ENCODE measurements at regions not wholly inside any gene's neighbourhood (a gene's known extent, or its start where the extent isn't known, plus 50 kb on each side); places are given as distances from the start of the nearest gene placed in this dataset.
A peak's percentile ranks its signal among the peaks of the same experiment; 100 is the strongest.
"Not testable (repeated sequence)": the region's sequence is repeated elsewhere in the genome, so short reads cannot be mapped to it uniquely, and the experiment has no call there.

DNA sequence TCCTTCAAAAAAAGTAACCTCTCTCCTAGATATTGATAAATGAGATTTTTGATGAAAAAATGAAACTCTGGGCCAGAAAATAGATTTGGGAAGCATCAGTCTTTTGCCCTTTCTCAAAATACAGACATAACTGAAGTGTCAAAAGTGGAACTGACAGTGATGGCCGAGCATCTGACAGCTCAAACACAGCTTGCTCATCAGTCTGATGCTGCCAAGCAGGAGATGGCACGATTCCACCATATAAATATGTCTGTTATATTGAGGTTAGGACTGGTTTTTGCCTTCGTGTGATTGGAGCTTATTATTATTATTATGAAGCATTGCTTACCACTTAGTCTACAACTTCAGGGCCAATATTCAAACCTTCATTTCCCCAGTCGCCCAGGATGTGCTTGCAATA lies 152.6 kb upstream of the EPHA3 start:
- DNase-seq = no peak

DNA sequence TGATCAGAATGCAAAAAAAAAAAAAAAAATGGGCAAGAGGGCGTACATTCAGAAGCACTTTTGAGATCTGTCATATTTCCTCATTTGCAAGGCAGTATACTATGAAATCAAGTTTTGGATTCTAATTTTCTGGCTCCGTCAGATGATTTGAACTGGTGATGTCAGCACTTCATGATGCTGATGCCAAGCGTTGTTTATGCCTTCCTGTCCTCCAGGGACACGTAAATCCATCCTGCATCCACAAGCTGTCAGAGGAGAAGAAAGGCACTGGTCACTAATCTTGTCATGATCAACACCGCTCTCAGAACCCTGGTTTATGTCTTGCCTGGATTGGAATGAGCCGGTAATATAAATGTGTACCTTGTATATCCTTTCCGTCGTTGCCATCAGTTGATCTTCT lies 152.1 kb upstream of the EPHA3 start:
- DNase-seq = no peak

DNA sequence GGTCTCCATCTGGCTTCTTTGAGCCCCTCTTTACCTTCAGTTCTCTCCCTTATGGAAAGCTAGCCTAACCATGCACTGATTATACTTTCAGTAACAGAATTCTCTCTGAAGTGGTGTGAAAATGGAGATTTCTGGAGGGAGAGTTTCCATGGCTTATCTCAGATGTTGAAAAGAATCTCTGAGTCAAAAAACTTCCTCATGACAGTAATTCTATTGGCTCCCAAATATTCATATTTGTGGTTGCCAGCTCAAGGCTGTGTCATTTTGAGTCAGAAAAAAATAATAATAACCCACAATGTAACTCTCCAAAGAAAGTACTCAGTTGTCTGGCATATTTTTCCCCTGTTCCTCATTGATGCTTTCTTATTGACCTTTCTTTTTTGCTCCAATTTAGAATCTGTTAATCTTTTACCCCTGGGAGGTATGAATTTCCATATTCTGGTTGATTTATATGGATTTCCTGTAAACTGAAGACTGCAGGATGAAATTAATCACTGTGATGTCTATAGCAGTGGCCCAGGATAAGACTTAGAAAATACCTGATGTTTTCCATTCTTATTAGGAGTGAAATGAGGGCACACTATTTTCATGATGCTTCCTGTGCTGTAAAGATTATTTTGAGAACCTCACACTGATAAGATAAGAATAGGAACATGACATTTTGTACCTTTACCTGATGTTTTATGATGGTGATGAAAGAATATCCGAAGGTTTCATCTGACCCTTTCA lies 149.5 kb upstream of the EPHA3 start:
- peak; percentile 2 to 87 (median 22) for DNase-seq

DNA sequence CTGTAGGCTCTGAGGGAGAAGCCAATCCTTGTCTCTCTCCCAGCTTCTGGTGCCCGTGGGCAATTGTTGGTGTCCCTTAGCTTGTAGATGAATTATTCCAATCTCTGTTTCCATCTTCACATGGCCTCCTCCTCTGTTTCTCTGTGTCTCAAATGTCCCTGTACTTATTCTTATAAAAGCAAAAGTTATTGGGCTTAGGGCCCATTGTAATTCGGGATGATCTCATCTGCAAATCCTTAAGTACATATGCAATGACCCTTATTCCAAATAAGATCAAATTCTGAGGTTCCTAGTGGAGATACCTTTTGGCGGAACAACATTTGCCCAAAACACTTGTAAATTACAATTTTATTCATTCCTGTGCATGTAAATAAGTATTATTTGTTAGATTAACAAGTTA lies 147.4 kb upstream of the EPHA3 start:
- DNase-seq = no peak

DNA sequence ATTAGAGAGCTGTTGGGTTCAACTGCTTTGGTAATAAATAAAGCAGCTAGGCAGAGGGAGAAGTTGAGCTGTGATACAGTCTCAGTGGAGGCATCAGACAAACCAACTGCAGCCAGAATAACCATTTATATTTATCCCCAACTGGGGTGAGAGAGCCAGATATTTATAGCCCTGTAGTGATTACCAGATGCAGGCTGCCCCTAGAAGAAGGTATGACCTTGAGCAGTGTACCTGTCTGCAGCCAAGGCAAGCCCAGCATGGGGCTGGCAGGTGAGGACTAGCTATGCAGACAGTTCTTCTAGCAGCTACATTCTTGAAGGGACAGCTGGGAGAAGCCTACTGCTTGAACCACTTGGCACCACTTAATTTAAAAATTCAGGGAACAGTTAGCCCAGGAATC lies 144.4 kb upstream of the EPHA3 start:
- no peak for DNase-seq

DNA sequence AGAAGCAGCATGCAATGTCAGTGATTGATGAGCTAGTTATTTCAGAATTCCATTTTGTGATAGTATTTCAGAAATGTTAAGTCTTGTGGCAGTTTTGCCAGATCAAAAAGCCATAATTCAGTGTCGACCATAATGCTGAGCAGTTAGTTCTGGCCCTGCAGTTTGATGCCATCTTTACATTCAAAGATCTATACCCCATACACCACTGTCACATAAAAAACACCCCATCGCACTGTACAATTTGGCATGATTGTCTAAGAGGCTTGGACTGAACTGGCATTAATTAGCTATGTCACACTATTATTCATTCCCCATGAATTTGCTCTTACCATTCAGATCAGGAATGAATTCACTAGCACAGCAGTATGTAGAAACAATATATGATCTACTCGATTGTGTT lies 127.7 kb upstream of the EPHA3 start:
- DNase-seq = no peak

DNA sequence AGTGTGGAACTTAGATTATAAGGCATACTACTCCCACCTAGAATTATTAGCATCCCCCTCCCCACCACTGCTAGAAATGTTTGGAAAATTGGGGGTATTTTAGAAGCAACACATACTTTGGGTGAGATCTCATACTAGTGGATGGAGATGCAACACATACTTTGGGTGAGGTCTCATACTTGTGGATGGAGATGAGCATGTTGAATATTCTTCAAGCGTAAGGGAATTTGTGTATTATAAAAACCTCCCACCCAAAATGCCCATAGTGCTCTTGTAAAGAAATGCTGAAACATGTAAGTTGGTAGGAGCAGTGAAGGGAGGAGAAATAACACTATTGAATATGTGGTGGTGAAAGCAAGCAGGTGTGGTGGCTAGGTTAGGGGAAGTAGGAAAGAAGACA lies 124.0 kb upstream of the EPHA3 start:
- DNase-seq = no peak

DNA sequence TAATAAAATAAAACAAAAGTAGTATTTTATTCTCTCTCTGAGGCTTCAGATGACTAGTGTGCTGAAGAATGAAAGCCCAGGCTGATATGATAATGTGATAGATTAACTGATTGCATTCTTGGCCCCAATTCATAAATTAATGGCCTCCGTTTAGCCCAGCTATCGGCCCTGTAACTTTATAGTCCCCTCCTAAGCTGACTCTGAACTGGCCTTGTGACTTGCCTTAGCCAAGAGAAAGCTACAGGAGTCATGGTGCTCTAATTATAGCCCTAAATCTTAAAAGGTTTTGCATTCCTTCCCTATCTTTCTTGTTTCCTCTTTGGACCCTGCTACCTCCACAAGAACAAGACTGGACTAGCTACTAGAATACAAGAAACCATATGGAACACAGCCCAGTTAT lies 123.2 kb upstream of the EPHA3 start:
- no peak for DNase-seq

DNA sequence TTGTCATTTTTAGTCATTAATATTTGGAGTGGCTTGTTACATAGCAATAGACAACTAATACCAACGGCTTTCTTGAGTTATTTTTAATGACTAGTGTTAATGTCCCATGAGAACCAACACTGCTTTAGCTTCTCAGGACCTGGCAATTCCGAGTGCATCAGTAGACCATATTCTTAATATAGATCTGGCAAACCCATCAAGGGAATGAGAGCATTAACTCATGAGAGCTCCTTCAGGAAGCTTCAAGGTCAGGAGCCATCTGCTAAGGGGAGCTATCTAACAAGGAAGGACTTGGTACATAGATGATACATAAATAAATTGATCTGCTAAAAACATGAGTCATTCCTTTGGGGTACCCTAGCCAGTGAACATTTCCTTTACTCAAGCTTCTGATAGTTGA lies 122.6 kb upstream of the EPHA3 start:
- DNase-seq = no peak

DNA sequence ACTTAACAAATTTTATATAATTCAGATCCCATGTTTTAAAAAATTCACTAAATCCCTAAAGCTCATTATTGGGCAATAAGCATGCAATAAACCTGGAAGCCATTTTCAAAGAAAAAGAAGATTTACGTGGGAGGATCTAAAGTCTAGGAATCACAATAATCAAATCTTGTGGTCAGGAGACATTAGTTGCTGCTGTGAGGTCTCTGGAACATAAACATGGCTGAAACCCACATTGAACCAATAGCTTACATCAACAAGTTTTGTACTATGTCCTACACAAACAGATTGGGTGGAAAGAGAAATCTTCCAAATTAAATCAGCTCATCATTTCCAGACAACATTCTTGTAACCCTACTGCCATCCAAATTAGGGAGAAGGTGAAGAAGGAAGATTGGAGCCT lies 121.9 kb upstream of the EPHA3 start:
- no peak for DNase-seq

DNA sequence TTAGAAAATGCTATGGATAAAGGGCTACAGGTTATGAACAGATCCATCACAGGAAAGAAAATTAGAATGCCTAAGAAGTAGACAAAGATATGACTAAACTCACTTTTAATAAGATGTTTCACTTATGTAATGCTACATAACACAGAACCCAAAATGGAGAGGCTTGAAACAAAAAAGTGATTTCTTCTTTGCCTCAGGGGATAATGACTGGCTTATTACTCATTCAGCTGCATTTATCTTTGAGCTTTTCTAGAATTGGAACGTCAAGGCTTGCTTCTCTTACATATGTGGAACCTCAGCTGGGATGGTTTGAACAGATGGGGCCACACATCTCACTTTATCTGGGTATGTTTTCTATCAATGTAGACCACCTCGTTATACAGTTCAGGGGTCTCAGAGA lies 120.6 kb upstream of the EPHA3 start:
- no peak for DNase-seq

DNA sequence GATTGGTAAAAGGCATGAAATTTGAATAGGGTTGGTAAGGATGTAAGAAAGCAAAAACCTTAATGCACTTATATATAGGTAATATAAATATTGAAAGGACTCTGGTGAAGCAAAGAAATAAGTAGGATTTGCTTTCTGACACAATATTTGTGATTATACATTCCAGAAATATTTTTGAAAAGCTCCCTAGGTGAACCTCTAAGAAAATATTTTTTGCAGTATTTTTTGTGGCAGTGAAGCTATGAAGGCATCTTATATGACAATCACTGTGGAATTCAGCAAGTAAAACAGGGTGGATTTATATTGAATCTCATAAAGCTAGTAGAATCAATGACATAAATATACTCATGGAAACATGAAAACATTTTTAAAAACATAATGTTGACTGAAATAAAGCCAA lies 119.6 kb upstream of the EPHA3 start:
- no peak for DNase-seq

DNA sequence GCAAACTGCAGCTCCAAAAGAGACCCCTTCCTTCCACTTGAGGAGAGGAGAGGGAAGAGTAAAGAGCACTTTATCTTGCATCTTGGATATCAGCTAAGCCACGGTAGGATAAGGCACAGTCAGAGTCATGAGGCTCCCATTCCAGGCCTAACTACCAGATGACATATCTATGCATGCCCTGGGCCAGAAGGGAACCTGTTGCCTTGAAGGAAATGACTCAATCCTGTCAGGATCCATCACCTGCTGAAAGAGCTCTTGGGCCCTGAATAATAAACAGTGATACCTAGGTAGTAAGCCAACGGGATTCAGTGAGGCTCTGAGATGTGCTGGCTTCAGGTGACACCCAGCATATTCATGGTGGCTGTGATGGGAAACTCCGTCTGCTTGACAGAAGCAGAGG lies 118.5 kb upstream of the EPHA3 start:
- DNase-seq = no peak

DNA sequence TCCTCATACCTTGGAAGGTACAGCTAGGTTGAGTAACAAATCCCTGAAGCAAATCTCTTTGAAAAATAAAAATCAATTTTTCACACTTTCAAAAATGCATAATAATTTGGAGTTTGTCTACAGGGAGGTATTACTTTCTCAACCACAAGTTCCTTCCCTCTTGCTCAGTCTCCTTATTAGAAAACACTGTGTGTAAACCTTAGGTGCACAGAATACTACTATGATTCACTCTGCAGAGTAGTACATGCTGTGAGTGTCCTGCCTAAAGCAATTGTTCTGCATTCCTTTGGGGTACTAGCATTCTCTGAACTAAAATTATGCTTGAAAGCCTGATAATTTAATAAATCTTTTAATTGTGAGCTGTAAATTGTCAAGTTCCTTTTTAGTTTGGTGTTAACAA lies 115.9 kb upstream of the EPHA3 start:
- DNase-seq = no peak

DNA sequence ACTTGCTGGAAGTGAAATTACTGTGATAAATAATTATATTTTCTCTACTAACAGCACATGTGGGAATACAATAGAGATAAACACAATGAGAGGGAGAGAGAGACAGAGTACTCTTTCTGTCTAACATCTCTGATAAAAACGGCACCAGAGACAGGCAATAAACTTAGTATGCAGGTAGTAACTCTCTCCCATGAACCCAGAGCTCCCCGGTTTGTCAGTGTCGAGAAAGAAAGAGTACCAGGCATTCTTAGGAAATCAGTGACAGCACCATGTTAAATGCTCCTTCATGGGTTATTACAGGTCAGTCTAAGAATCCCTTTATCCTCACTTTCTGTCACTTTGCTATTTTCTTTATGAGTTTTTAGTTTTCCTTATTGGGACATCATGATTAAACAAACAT lies 110.7 kb upstream of the EPHA3 start:
- no peak for DNase-seq

DNA sequence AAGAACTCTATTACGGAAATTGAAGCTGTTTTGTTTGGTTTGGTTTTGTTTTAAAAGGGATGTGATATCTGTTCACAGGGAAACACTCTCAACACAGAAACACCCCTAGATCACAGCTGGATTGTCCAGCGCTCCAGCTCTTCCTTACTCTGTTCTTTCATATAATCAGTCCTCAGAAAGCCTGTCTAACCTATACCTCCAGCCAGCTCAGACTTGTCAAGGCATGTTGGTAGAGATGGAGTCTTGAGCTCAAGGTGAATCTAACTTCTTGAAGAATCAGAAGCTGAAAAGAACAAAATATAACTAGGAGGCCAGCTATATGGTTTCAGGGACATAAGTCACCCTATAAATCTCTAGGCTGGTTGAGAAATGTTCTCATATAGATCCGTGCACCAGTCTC lies 110.2 kb upstream of the EPHA3 start:
- DNase-seq = no peak

DNA sequence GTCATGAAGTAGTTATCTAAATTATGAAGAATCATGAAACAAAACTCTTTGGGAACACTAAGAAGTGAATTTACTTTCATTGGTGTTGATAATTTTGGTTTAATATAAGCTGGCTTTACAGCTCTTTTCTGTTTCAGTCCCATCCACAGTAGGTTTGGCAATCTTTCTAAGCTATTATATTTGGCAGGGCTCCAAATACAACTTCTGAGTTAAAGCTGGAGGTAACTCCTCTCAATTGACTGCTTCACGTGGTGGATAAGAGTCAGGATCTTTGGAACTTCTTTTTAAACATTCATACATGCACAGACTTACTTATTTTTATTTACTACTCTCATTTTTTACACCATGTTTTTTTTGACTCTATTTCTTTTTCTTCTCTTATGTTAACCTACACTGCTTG lies 106.5 kb upstream of the EPHA3 start:
- no peak for DNase-seq

DNA sequence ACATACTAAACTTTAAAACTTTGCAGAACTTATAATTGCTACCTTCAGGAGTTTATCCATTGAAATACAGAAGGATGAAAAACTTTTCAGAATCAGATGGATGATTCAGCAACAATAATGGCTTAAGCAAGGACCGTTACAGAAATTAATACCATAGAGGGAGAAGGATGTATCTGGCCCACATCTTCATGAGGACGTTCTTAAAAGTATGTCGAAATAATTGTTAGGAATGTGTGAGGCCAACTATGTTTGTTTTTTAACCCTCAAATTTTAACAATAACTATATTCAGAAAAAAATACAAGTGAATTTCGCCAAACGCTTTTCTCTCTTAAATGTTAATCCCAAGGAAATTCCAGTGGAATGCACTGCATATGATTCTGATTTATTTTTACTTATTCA lies 105.2 kb upstream of the EPHA3 start:
- DNase-seq = no peak

DNA sequence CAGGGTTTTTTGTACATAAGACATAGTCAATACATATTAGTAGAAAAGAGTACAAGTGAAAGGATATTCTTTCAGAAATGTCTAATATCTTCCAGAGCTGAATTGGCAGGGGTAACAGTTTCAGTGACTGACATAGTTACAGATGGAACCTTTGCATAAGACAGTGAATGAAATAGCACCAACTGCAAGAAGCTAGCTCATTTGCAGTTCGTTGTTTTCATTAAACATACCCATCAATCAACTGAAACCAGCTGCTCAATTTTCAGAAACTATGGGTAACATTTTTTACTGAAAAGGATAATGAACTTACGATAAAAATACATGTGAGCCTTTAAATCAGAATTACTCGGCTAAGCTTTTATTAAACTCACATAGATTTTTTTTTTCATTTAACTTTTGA lies 93.9 kb upstream of the EPHA3 start:
- DNase-seq = no peak

DNA sequence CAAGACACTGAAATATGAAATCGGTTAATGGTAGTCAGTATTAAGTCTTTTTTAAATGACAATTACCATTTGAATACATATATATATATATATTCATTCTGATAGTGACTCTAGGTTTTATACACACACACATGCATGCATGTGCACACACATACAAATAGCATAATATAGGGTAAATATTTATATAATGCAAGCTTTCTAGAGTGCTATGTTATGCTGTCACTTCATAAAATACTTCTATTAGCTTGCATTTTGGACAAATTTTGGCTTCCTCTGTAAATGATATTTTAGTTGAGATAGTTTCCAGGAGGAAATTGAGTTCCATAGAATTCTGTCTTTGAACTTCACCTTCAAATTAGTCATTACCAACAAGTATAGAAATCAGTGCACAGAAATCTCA lies 89.9 kb upstream of the EPHA3 start:
- DNase-seq = no peak

DNA sequence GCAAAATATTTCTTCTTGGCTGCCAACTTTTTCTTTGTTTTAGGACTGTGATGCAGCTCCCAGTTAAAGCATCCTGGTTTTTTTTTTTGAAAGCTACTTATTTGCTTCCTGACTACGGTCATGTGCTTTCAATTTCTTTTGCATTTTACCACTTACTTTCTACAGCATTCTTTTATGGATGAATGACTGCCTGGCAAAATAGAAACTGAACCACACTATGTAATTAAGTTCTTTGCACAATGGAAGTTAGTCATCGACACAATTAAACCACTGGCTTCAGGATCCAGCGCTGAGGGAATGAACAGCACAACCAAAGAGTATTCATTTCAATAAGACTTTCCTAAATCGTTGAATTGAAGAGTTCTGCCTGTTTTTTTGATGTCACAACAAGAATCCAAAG lies 82.2 kb upstream of the EPHA3 start:
- peak in 2 of 3 donors; percentile 12 to 76 for DNase-seq

DNA sequence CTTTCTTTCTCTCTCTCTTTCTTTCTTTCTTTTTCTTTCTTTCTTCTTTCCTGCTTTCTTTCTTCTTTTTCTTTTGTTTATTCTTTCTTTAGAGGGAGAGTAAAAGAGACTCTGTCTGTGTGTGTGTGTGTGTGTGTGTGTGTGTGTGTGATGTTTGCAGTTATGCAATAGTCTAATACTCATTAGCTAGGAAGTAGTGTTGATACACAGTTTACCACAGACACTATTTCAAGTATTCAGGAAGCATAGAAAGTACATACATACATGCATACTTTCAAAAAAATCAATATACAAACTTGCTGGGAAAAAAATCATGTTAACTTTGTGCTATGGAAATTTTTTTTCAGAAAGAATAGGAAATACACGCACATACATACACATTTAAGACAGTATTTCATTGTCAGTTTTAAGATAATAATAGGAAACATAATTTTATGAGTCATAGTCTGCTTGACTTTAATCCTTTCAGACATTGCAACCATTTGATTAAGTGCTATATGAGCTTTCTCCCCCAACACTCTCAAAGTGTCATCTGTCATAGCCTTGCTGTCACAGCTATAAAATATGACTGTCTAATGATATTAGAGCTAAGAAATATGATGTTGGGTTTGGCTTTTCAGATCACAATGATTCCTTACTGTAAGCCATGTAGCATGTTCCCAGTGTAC lies 74.9 kb upstream of the EPHA3 start:
- peak in 1 of 3 donors; percentile 34 for DNase-seq

DNA sequence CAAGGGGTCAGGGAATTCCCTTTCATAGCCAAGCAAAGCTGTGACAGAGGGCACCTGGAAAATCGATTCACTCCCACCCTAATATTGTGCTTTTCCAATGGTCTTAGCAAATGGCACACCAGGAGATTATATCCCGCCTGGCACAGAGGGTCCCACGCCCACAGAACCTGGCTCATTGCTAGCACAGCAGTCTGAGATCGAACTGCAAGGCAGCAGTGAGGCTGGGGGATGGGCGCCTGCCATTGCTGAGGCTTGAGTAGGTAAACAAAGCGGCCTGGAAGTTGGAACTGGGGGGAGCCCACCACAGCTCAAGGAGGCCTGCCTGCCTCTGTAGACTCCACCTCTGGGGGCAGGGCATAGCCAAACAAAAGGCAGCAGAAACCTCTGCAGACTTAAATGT lies 72.7 kb upstream of the EPHA3 start:
- not testable (repeated sequence) for DNase-seq

DNA sequence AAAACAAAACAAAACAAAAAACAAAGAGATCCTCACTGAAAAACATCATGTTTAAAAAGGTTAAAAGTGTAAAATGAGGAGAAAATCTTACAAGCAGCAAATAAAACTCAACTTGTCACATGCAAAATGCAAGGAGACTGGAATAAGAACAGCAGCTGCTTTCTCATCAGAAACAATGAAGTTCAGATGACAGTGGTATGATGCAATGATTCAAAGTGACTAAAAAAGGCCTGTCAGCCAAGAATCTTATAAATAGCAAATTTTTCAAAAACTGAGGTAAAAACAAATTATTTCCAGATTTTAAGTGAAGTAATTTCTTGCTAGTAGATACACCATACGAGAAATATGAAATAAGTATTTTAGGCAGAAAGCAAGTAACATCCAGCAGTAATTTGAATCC lies 68.6 kb upstream of the EPHA3 start:
- DNase-seq = no peak
